OCI-LY3 (cell line): ENCODE measurements at regions not wholly inside any gene's neighbourhood (a gene's known extent, or its start where the extent isn't known, plus 50 kb on each side); places are given as distances from the start of the nearest gene placed in this dataset.

Experiments used
- H2AFZ ChIP-seq: fragments of 200-600, 300-600 bp; shearing (Covaris generic); 2 replicates; pipeline ENCODE4 v1.6.0; 2014; ENCODE audit warnings: antibody characterized with exemption, low read depth, low read length
- H3K27ac ChIP-seq: fragments of 200-600, 300-600 bp; sonication (generic); 2 replicates; pipeline ENCODE4 v1.5.1; 2014; ENCODE audit warnings: mild to moderate bottlenecking, low read length, moderate library complexity, mixed read lengths
- H3K27me3 ChIP-seq: fragments of 200-600, 300-600 bp; sonication (generic); 2 replicates; pipeline ENCODE4 v1.6.1; 2014; ENCODE audit warnings: low read depth, low read length, mixed read lengths
- H3K36me3 ChIP-seq: fragments of 200-600, 300-600 bp; sonication (generic); replicated peaks from 2 replicates; pipeline ENCODE3; 2014; ENCODE audit warnings: low read depth, low read length, mixed read lengths
- H3K4me1 ChIP-seq: fragments of 300-600, 200-600 bp; sonication (generic); 2 replicates; pipeline ENCODE4 v1.6.1; 2014; ENCODE audit warnings: low read length, mixed read lengths
- H3K4me2 ChIP-seq: fragments of 200-600, 300-600 bp; sonication (generic); 2 replicates; pipeline ENCODE4 v1.6.1; 2014; ENCODE audit warnings: low read length, mixed read lengths
- H3K4me3 ChIP-seq: fragments of 300-600, 200-600 bp; sonication (generic); 2 replicates; pipeline ENCODE4 v1.5.1; 2014; ENCODE audit warnings: antibody characterized with exemption, mild to moderate bottlenecking, low read length, moderate library complexity
- H3K79me2 ChIP-seq: fragments of 300-600, 200-600 bp; shearing (Covaris generic); 2 replicates; pipeline ENCODE4 v1.6.1; 2014; ENCODE audit warnings: mild to moderate bottlenecking, low read length, mixed read lengths
- H3K9ac ChIP-seq: fragments of 300-600, 200-600 bp; shearing (Covaris generic); 2 replicates; pipeline ENCODE4 v1.6.0; 2014; ENCODE audit warnings: mild to moderate bottlenecking, low read length, moderate library complexity
- H3K9me3 ChIP-seq: fragments of 200-600, 300-600 bp; shearing (Covaris generic); 2 replicates; pipeline ENCODE4 v1.6.1; 2014; ENCODE audit warnings: low read length, mixed read lengths; ENCODE audit not compliant: insufficient read depth
- H4K20me1 ChIP-seq: fragments of 200-600, 300-600 bp; sonication (generic); 2 replicates; pipeline ENCODE4 v1.6.1; 2016; ENCODE audit warnings: low read length, mixed read lengths; ENCODE audit not compliant: insufficient read depth
- CTCF ChIP-seq: fragments of 200-600, 300-600 bp; sonication (generic); IDR thresholded peaks from 2 replicates; pipeline ENCODE4 v1.5.1; 2014; ENCODE audit warnings: antibody characterized with exemption, low read length, low read depth
- EZH2phosphoT487 ChIP-seq: fragments of 200-600 bp; shearing (Covaris generic); IDR thresholded peaks from 2 replicates; pipeline ENCODE4 v1.6.1; 2018; ENCODE audit warnings: antibody characterized with exemption, mixed run types, low read depth

- peaks cover 8% of the 10 kb centered on the region for H3K4me1 ChIP-seq
- no peaks in the 10 kb centered on the region for H3K9me3 ChIP-seq
- H3K4me2 ChIP-seq = no peak overlapping the region
- no peaks in the 10 kb centered on the region for H3K27me3 ChIP-seq
- TF ChIP-seq CTCF (no peak), EZH2phosphoT487 (no peak)
- no peaks in the 10 kb centered on the region for H3K79me2 ChIP-seq
- no peaks in the 10 kb centered on the region for H4K20me1 ChIP-seq
- no peak overlapping the region for H3K4me3 ChIP-seq
- H3K27ac ChIP-seq = no peak overlapping the region
- H3K9ac ChIP-seq = no peak overlapping the region
- no peaks in the 10 kb centered on the region for H3K36me3 ChIP-seq
- no peak overlapping the region for H2AFZ ChIP-seq
Observed at GRCh38 chr12:115132145-115132544, 448.2 kb upstream of the TBX3 start.

GRCh38 chr12:115129727-115130126 lies 445.8 kb upstream of the TBX3 start:
- no peaks in the 10 kb centered on the region for H3K27me3 ChIP-seq
- no peak overlapping the region for H3K4me2 ChIP-seq
- no peaks in the 10 kb centered on the region for H4K20me1 ChIP-seq
- H3K4me3 ChIP-seq = no peak overlapping the region
- H3K4me1 ChIP-seq = peaks cover 8% of the 10 kb centered on the region
- H3K79me2 ChIP-seq = no peaks in the 10 kb centered on the region
- no peak overlapping the region for H3K27ac ChIP-seq
- no peak overlapping the region for H3K9ac ChIP-seq
- H2AFZ ChIP-seq = no peak overlapping the region
- H3K36me3 ChIP-seq = no peaks in the 10 kb centered on the region
- H3K9me3 ChIP-seq = no peaks in the 10 kb centered on the region
- TF ChIP-seq CTCF (no peak), EZH2phosphoT487 (no peak)

GRCh38 chr12:115121053-115121452 lies 437.1 kb upstream of the TBX3 start:
- Histone ChIP-seq H3K9ac (no peak overlapping the region), H3K27ac (no peak overlapping the region), H3K4me3 (no peak overlapping the region), H3K79me2 (no peaks in the 10 kb centered on the region), H3K4me2 (no peak overlapping the region), H3K4me1 (no peaks in the 10 kb centered on the region), H3K36me3 (no peaks in the 10 kb centered on the region), H2AFZ (no peak overlapping the region), H3K27me3 (no peaks in the 10 kb centered on the region), H4K20me1 (no peaks in the 10 kb centered on the region), H3K9me3 (no peaks in the 10 kb centered on the region)
- TF ChIP-seq EZH2phosphoT487 = no peak
- no peak for TF ChIP-seq CTCF

- Histone ChIP-seq H4K20me1 (no peaks in the 10 kb centered on the region), H3K36me3 (no peaks in the 10 kb centered on the region), H3K4me3 (no peak overlapping the region), H3K9me3 (no peaks in the 10 kb centered on the region), H3K27me3 (no peaks in the 10 kb centered on the region), H3K4me2 (no peak overlapping the region), H3K27ac (no peak overlapping the region), H3K4me1 (no peaks in the 10 kb centered on the region), H3K79me2 (no peaks in the 10 kb centered on the region), H3K9ac (no peak overlapping the region), H2AFZ (no peak overlapping the region)
- TF ChIP-seq EZH2phosphoT487 (no peak), CTCF (no peak)
Observed at GRCh38 chr12:115118177-115118724, 434.3 kb upstream of the TBX3 start.
